Tibial nerve (tissue), 4 donors: ENCODE measurements at regions not wholly inside any gene's neighbourhood (a gene's known extent, or its start where the extent isn't known, plus 50 kb on each side); places are given as distances from the start of the nearest gene placed in this dataset.

Experiments
- EP300 ChIP-seq, 2 donors: sonication (generic); formaldehyde crosslinking; IDR thresholded peaks; one replicate each; pipeline ENCODE4 v1.6.1; 2017; ENCODE audit warnings: antibody characterized with exemption in 2 of 2, mild to moderate bottlenecking in 1 of 2
- POLR2A ChIP-seq, 2 donors: fragments of 450-650 bp; IDR thresholded peaks; one replicate each; pipeline ENCODE4 v1.6.1; 2017; ENCODE audit warnings: antibody characterized with exemption in 2 of 2, mild to moderate bottlenecking in 2 of 2, moderate library complexity in 2 of 2
- TF ChIP-seq, protein P1 (sequence below), 5 experiments: fragments of 200-600 bp in 3 of 5; fragments of 450-650 bp in 2 of 5; sonication (generic) in 3 of 5; IDR thresholded peaks; one replicate each; pipeline ENCODE4 v1.5.1; 2016 to 2019; ENCODE audit warnings: antibody characterized with exemption in 5 of 5, mild to moderate bottlenecking in 3 of 5, moderate library complexity in 2 of 5

GRCh38 chr5:74051076-74051475, 425.1 kb downstream of the ARHGEF28 start:
- TF ChIP-seq, protein P1, sequence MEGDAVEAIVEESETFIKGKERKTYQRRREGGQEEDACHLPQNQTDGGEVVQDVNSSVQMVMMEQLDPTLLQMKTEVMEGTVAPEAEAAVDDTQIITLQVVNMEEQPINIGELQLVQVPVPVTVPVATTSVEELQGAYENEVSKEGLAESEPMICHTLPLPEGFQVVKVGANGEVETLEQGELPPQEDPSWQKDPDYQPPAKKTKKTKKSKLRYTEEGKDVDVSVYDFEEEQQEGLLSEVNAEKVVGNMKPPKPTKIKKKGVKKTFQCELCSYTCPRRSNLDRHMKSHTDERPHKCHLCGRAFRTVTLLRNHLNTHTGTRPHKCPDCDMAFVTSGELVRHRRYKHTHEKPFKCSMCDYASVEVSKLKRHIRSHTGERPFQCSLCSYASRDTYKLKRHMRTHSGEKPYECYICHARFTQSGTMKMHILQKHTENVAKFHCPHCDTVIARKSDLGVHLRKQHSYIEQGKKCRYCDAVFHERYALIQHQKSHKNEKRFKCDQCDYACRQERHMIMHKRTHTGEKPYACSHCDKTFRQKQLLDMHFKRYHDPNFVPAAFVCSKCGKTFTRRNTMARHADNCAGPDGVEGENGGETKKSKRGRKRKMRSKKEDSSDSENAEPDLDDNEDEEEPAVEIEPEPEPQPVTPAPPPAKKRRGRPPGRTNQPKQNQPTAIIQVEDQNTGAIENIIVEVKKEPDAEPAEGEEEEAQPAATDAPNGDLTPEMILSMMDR (IDR thresholded peaks at IDR 0.05): no peak
- no peak for TF ChIP-seq POLR2A (IDR thresholded peaks at IDR 0.05)
- no peak for TF ChIP-seq EP300 (IDR thresholded peaks at IDR 0.05)
